K562 (cell line): ENCODE measurements at regions not wholly inside any gene's neighbourhood (a gene's known extent, or its start where the extent isn't known, plus 50 kb on each side); places are given as distances from the start of the nearest gene placed in this dataset.

Source experiments
- ATAC-seq: fragments of 200-7000 bp; cut with Tn5 transposase; 3 replicates; pipeline ENCODE4 v1.9.1; 2020; ENCODE audit warnings: moderate library complexity
- BruUV-seq: library from RNA; stranded (reverse); fragments of 400-500 nt; replicated peaks from 2 replicates; lab custom pipeline; 2021; lab: Mats Ljungman, UMichigan
- CTCF ChIA-PET: fragments of 300-600 bp; formaldehyde crosslinking; extraction: SDS; loops from one replicate; lab custom pipeline; 2021; ENCODE audit warnings: low intra/inter-chr PET ratio; lab: Yijun Ruan, JAX
- POLR2A ChIA-PET: fragments of 300-600, 350-650 bp; sonication (Branson Sonifier 250); formaldehyde crosslinking; extraction: SDS; loops from one replicate; lab custom pipeline; 2021; ENCODE audit warnings: antibody characterized with exemption, inconsistent platforms; lab: Yijun Ruan, JAX
- DNase-seq, 4 experiments: peaks; one replicate each; pipeline versions ENCODE4 v3.0.0 to v3.0.0-alpha.2; 2011 to 2018; ENCODE audit warnings: low spot score in 3 of 4, mixed read lengths in 3 of 4; ENCODE audit errors: extremely low read depth in 1 of 4
- FAIRE-seq: peaks from 2 replicates; lab custom pipeline; 2011; peaks lifted over from hg19 to GRCh38; lab: Jason Lieb, UNC
- H2AFZ ChIP-seq: 2 replicates; pipeline ENCODE4 v1.6.0; 2011; ENCODE audit warnings: low read depth, low read length, control low read depth, inconsistent platforms
- H3K27ac ChIP-seq: fragments of 200-600 bp; 3 replicates; pipeline ENCODE4 v1.8.0; 2011; ENCODE audit warnings: low read depth, mild to moderate bottlenecking, control low read depth, inconsistent platforms, low read length, moderate library complexity, mixed read lengths; ENCODE audit errors: extremely low read depth
- H3K27me3 ChIP-seq, 2 experiments: fragments of 300-600 bp in 1 of 2; 2 replicates in 1 of 2; 3 replicates in 1 of 2; pipeline versions ENCODE4 v1.6.0 to v1.8.0; 2011; ENCODE audit warnings: inconsistent platforms in 2 of 2, low read length in 2 of 2, mild to moderate bottlenecking in 1 of 2, mixed read lengths in 1 of 2, moderate library complexity in 1 of 2; ENCODE audit not compliant: control insufficient read depth in 2 of 2, insufficient read depth in 2 of 2
- H3K36me3 ChIP-seq: fragments of 300-600 bp; 3 replicates; pipeline ENCODE4 v1.8.0; 2011; ENCODE audit warnings: mild to moderate bottlenecking, low read length, inconsistent platforms; ENCODE audit not compliant: control insufficient read depth, insufficient read depth
- H3K4me1 ChIP-seq, 2 experiments: fragments of 200-600 bp in 1 of 2; replicated peaks in 1 of 2; 2 replicates in 1 of 2; 3 replicates in 1 of 2; pipeline versions ENCODE4 v1.5.1 to v1.8.0; 2011; ENCODE audit warnings: inconsistent platforms in 2 of 2, low read length in 2 of 2, mild to moderate bottlenecking in 1 of 2, mixed read lengths in 1 of 2, moderate library complexity in 1 of 2; ENCODE audit not compliant: control insufficient read depth in 2 of 2, insufficient read depth in 2 of 2
- H3K4me2 ChIP-seq: 2 replicates; pipeline ENCODE4 v1.6.1; 2011; ENCODE audit warnings: low read length, control low read depth, inconsistent platforms, mixed read lengths; ENCODE audit not compliant: insufficient read depth
- H3K4me3 ChIP-seq: fragments of 200-600 bp; sonication (generic), shearing (Covaris generic); 2 replicates; pipeline ENCODE4 v1.5.1; 2016; ENCODE audit warnings: control low read depth, inconsistent platforms
- H3K79me2 ChIP-seq: fragments of 200-600 bp; 3 replicates; pipeline ENCODE4 v1.8.0; 2011; ENCODE audit warnings: low read length, inconsistent platforms; ENCODE audit not compliant: control insufficient read depth, insufficient read depth
- H3K9ac ChIP-seq, 2 experiments: 2 replicates each; pipeline versions ENCODE4 v1.6.0 to v1.6.1; 2011; ENCODE audit warnings: low read depth in 2 of 2, low read length in 2 of 2, control low read depth in 1 of 2, inconsistent platforms in 1 of 2, mild to moderate bottlenecking in 1 of 2, mixed read lengths in 1 of 2; ENCODE audit not compliant: insufficient read depth in 1 of 2
- H3K9me1 ChIP-seq: one replicate; pipeline ENCODE4 v1.6.0; 2011; ENCODE audit warnings: inconsistent platforms, mild to moderate bottlenecking, low read length, moderate library complexity; ENCODE audit not compliant: control insufficient read depth, insufficient read depth
- H3K9me3 ChIP-seq: replicated peaks from 2 replicates; pipeline ENCODE4 v1.5.1; 2011; ENCODE audit warnings: low read depth, low read length, inconsistent platforms; ENCODE audit not compliant: control insufficient read depth, insufficient read depth
- H4K20me1 ChIP-seq: replicated peaks from 2 replicates; pipeline ENCODE4 v1.6.1; 2011; ENCODE audit warnings: low read length, inconsistent platforms, mixed read lengths; ENCODE audit not compliant: control insufficient read depth, insufficient read depth
- CHD4 ChIP-seq: fragments of 200-600 bp; sonication (generic); IDR thresholded peaks from 3 replicates; pipeline ENCODE4 v1.6.1; 2012; ENCODE audit warnings: low read depth, mild to moderate bottlenecking, mixed read lengths, low read length, inconsistent platforms; ENCODE audit not compliant: insufficient read depth, insufficient replicate concordance, poor library complexity, severe bottlenecking
- GTF3C2 ChIP-seq: IDR thresholded peaks from 3 replicates; pipeline ENCODE4 v1.6.1; 2011; ENCODE audit warnings: borderline replicate concordance, mild to moderate bottlenecking, moderate library complexity; ENCODE audit not compliant: insufficient read length; ENCODE audit errors: extremely low read depth
- JUND ChIP-seq, 2 experiments: IDR thresholded peaks; 2 replicates in 1 of 2; 3 replicates in 1 of 2; pipeline ENCODE4 v1.6.1; 2011; ENCODE audit warnings: borderline replicate concordance in 2 of 2, low read depth in 2 of 2, low read length in 2 of 2, improper control_type of control experiment in 1 of 2, missing biosample characterization in 1 of 2, missing genetic modification characterization in 1 of 2, missing genetic modification reagents in 1 of 2
- MAFG ChIP-seq: fragments of 450-650 bp; conservative IDR thresholded peaks from 2 replicates; pipeline ENCODE4 v1.6.1; 2016; ENCODE audit warnings: missing genetic modification characterization, missing compliant biosample characterization
- RAD21 ChIP-seq, 2 experiments: fragments of 250-450 bp in 1 of 2; fragments of 450-650 bp in 1 of 2; sonication (Bioruptor Pico) in 1 of 2; formaldehyde crosslinking in 1 of 2; IDR thresholded peaks in 1 of 2; conservative IDR thresholded peaks in 1 of 2; 2 replicates each; pipeline versions ENCODE4 v1.4.0 to v1.8.0; 2020 to 2022; ENCODE audit warnings: mild to moderate bottlenecking in 2 of 2, moderate library complexity in 1 of 2
- SIX5 ChIP-seq, 2 experiments: IDR thresholded peaks; 2 replicates each; pipeline ENCODE4 v1.6.1; 2011; ENCODE audit warnings: low read length in 2 of 2, borderline replicate concordance in 1 of 2, low read depth in 1 of 2, mild to moderate bottlenecking in 1 of 2, moderate library complexity in 1 of 2; ENCODE audit not compliant: insufficient read depth in 1 of 2
- TGIF2 ChIP-seq: sonication (generic); formaldehyde crosslinking; IDR thresholded peaks from 2 replicates; pipeline ENCODE4 v1.8.1; 2022; ENCODE audit warnings: mild to moderate bottlenecking, missing genetic modification reagents, moderate library complexity
- ZC3H8 ChIP-seq: fragments of 450-650 bp; IDR thresholded peaks from 2 replicates; pipeline ENCODE4 v1.6.1; 2017
- ZHX1 ChIP-seq: fragments of 150-350 bp; conservative IDR thresholded peaks from 2 replicates; pipeline ENCODE4 v1.6.1; 2014; ENCODE audit warnings: low read length
- ZNF79 ChIP-seq: fragments of 250-450 bp; sonication (Bioruptor Pico); IDR thresholded peaks from 2 replicates; pipeline ENCODE4 v1.4.0; 2020; ENCODE audit warnings: low read depth, mild to moderate bottlenecking, moderate library complexity
- WGBS: fragments of 100-300 bp; shearing (Covaris generic); methylation state at CpG from one replicate; pipeline ENCODE4 v1.1.6; 2016; ENCODE audit warnings: low coverage, mixed read lengths; ENCODE audit not compliant: insufficient coverage; ENCODE audit errors: missing lambda C conversion rate; 5-methylcytosine and 5-hydroxymethylcytosine counted together
- in situ Hi-C: fragments of 300-500 bp; cut with MboI; formaldehyde crosslinking; loops from 4 replicates; pipeline ENCODE4 v1.15.0; 2018; ENCODE audit warnings: inconsistent platforms, mixed read lengths
- intact Hi-C: fragments of 100-400 bp; cut with micrococcal nuclease; formaldehyde crosslinking; loops from 2 replicates; pipeline ENCODE4 v1.14.2; 2022
- TF ChIP-seq, protein P1 (sequence below): IDR thresholded peaks from 2 replicates; pipeline ENCODE4 v1.6.1; 2014; ENCODE audit warnings: antibody characterized with exemption
- TF ChIP-seq, protein P2 (sequence below): fragments of 250-450 bp; sonication (Bioruptor Pico); IDR thresholded peaks from 2 replicates; pipeline ENCODE4 v1.5.0; 2020; ENCODE audit warnings: mild to moderate bottlenecking, borderline replicate concordance

GRCh38 chr10:44058259-44058658 lies 326.6 kb downstream of the CXCL12 start:
- ChIA-PET CTCF (no interaction called here), POLR2A (no interaction called here)
- in situ Hi-C loops, result no loop called here
- TF ChIP-seq, protein P1, sequence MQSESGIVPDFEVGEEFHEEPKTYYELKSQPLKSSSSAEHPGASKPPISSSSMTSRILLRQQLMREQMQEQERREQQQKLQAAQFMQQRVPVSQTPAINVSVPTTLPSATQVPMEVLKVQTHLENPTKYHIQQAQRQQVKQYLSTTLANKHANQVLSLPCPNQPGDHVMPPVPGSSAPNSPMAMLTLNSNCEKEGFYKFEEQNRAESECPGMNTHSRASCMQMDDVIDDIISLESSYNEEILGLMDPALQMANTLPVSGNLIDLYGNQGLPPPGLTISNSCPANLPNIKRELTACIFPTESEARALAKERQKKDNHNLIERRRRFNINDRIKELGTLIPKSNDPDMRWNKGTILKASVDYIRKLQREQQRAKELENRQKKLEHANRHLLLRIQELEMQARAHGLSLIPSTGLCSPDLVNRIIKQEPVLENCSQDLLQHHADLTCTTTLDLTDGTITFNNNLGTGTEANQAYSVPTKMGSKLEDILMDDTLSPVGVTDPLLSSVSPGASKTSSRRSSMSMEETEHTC, result no peak
- TF ChIP-seq ZNF79, result no peak
- no peak for TF ChIP-seq MAFG (tag)
- TF ChIP-seq ZC3H8, result no peak
- no peak for TF ChIP-seq SIX5 (IDR thresholded peaks at IDR 0.05; ENCODE audit: borderline replicate concordance in 1 of 2, insufficient read depth in 1 of 2, low read depth in 1 of 2, low read length in 2 of 2)
- TF ChIP-seq TGIF2 (CRISPR knock-in tag), result no peak
- TF ChIP-seq CHD4, result no peak
- no peak for TF ChIP-seq JUND (IDR thresholded peaks at IDR 0.05; ENCODE audit: borderline replicate concordance, low read depth, low read length)
- no peak for TF ChIP-seq JUND (tag; IDR thresholded peaks at IDR 0.05; ENCODE audit: borderline replicate concordance, low read depth, low read length)
- no peak for TF ChIP-seq ZHX1
- TF ChIP-seq RAD21 (CRISPR knock-in tag; conservative IDR thresholded peaks at IDR 0.05 in 1 of 2, IDR thresholded peaks at IDR 0.05 in 1 of 2), result no peak
- no peak for TF ChIP-seq GTF3C2
- TF ChIP-seq, protein P2, sequence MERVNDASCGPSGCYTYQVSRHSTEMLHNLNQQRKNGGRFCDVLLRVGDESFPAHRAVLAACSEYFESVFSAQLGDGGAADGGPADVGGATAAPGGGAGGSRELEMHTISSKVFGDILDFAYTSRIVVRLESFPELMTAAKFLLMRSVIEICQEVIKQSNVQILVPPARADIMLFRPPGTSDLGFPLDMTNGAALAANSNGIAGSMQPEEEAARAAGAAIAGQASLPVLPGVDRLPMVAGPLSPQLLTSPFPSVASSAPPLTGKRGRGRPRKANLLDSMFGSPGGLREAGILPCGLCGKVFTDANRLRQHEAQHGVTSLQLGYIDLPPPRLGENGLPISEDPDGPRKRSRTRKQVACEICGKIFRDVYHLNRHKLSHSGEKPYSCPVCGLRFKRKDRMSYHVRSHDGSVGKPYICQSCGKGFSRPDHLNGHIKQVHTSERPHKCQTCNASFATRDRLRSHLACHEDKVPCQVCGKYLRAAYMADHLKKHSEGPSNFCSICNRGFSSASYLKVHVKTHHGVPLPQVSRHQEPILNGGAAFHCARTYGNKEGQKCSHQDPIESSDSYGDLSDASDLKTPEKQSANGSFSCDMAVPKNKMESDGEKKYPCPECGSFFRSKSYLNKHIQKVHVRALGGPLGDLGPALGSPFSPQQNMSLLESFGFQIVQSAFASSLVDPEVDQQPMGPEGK (CRISPR knock-in tag), result no peak

More at GRCh38 chr10:44058259-44058658, 326.6 kb downstream of the CXCL12 start:
- Histone ChIP-seq H3K36me3 (no peaks in the 10 kb centered on the region), H3K9ac (no peak overlapping the region), H3K9me1 (no peaks in the 10 kb centered on the region), H2AFZ (no peak overlapping the region), H4K20me1 (no peaks in the 10 kb centered on the region; the same call in 1 of the 2 replicates), H3K4me3 (no peak overlapping the region), H3K27ac (no peak overlapping the region), H3K9me3 (no peaks in the 10 kb centered on the region), H3K27me3 (peaks cover 4 to 20% of the 10 kb centered on the region in 2 experiments; a peak in 4 of 5 replicates), H3K4me2 (no peak overlapping the region), H3K4me1 (no peaks in the 10 kb centered on the region), H3K79me2 (no peaks in the 10 kb centered on the region)
- ATAC-seq (no peak), FAIRE-seq (no peak), DNase-seq (no peak)
- no TSS peak for BruUV-seq
- intact Hi-C loops, result no loop called here
- WGBS, result 0% methylated on average over 3 of the region's 3 CpGs
